ENCODE measurements at regions not wholly inside any gene's neighbourhood (a gene's known extent, or its start where the extent isn't known, plus 50 kb on each side); places are given as distances from the start of the nearest gene placed in this dataset.
"Not testable (repeated sequence)": the region's sequence is repeated elsewhere in the genome, so short reads cannot be mapped to it uniquely, and the experiment has no call there.

GRCh38 chr3:59411186-59411585 is 361.4 kb upstream of the CFAP20DC start:
- DNase-seq (ENCODE audit: low read depth) = no peak

DNA sequence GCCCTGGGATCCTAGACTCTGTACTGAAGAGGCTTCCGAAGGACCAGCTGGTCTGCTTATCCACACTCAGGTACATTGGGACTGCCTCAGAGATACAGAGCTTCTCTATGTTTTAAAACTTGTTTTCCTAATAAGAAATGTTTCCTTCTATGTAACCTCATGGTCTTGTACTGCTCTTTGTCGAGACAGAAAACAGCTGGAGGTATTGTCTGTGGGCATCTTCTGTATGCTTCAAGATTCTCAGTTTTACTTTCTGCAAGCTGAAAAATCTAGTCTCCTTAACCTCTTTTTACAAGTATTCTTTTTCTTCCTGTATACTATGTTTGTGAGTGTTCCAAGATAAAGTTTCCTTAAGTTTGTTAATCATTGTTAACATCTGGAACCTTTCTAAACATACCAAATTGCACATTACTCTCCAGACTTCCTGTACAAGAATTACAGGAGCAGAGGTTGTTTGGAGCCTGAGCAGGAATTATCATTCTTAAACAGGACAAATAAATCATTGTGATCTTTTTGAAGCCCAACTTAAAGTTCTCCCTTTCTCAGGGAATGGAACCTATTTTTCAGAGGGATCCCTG is 358.3 kb upstream of the CFAP20DC start:
- DNase-seq (ENCODE audit: low read depth) = no peak

DNA sequence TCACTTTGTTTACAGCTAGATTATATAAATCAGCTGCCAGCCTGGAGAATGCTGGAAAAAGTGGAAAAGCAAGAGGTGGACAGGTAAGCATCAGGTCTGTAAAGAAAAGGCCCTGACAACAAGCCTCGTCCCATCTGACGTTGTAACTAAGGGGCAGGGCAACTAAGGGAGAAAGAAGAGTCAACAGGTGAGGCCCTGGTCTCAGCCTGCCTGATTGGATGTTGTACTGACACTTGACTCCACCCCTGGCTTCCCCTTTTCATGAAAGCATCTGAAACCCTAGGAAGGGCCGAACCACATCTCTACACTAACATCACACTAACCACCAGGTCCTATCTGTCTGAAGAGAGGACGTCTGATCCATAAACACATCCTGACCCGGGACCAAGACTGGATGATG is 357.6 kb upstream of the CFAP20DC start:
- no peak for DNase-seq (ENCODE audit: low read depth)

DNA sequence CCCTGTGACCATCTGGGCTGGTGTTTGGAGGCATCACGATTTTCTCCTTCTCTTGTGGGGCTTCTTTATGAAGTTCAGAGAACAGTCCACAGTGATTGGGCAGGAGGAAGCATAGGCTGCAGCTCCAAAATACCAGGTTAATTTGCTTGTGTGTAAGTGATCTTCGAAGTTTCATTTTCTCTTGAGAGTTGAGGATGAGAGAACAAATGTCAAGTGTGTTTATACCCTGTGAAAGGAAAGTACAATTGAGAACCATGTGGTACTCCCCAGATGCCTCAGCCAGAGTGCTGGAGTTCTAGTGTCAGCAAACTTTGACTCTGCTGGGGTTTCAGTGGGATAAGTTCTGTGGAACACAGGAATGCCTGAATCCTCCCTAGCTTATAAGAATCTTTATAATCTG is 357.1 kb upstream of the CFAP20DC start:
- DNase-seq (ENCODE audit: low read depth) = no peak

GRCh38 chr3:59404851-59405250 is 355.0 kb upstream of the CFAP20DC start:
- DNase-seq (ENCODE audit: low read depth) = no peak

DNA sequence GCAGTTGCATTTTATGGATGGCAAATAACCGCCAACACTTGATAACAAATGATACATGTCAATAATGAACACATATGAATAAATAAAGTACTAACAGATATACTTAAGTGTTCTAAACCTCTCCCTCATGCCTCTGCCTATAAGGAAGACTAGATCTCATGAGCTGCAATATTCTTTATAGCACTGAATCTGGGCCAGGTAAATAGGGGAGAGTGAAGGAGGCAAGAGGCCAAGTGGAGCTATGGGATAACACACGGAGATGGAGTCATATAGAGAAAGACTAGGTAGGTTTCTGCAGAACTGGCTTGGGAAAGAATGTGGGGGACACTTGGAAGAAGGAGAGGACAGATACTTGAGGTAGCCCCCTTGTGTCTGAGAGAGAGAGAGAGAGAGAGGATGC is 354.2 kb upstream of the CFAP20DC start:
- no peak for DNase-seq (ENCODE audit: low read depth)

- DNase-seq (ENCODE audit: low read depth) = no peak
Measured at GRCh38 chr3:59401924-59402323, 352.1 kb upstream of the CFAP20DC start.

DNA sequence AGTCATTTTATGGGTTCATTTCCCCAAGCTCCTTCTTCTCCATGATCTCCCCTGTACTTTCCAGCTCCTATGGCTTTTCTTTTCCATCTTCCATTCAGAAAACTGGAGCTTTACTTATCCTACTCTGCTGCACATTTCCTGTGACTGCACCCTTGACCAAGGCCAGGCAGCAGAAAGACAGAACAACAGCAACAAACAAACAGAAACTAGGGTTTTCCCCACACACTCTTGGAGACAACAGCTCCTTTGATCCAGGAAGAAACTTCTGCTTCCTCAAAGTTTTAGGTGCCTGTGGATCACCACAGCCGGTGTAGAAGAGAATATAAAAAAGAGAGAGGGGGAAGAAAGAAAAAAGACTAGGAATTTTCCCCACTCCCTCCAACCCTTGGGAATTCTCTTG is 342.3 kb upstream of the CFAP20DC start:
- DNase-seq (ENCODE audit: low read depth) = no peak

- DNase-seq (ENCODE audit: low read depth) = no peak
Measured at GRCh38 chr3:59391131-59391530, 341.3 kb upstream of the CFAP20DC start.

GRCh38 chr3:59388555-59389270 is 338.9 kb upstream of the CFAP20DC start:
- DNase-seq (ENCODE audit: low read depth) = no peak

- no peak for DNase-seq (ENCODE audit: low read depth)
Measured at GRCh38 chr3:59386165-59386564, 336.3 kb upstream of the CFAP20DC start.

DNA sequence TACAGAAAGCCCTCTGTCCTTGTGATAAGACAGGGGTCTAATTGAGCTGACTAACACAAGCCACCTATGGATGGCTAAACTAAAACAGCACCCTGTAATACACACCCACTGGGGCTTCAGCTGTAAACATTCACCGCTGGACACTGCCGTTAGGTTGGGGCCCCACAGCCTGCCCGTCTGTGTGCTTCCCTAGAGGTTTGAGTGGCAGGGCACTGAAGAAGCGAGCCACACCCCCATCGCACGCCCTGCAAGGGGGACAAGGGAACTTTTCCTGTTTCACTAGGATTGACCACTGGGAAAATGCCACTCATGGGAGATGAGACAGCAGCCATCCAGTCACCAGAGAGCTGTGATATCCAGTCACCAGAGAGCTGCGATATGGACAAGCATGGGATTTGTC is 335.7 kb upstream of the CFAP20DC start:
- DNase-seq (ENCODE audit: low read depth) = no peak

DNA sequence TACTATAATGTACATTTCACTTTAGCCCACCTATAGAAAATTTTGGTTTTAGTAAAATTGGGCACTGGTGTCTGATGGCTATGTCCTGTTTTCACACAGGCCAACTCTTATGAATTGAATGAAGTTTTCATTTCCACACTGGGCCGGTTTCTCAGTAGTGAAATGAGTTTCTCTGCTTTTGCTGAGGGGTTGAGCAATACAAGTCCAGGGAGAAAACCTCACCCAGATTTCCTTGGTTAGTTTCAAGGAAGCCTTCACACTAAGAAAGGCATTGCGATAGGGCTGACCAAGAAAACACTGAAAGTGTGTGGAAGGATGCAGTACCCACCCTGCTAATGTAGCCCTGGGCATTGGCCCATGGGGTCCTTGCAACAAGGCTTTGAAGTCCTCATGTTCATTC is 331.5 kb upstream of the CFAP20DC start:
- DNase-seq (ENCODE audit: low read depth) = no peak

GRCh38 chr3:59380146-59380545 is 330.3 kb upstream of the CFAP20DC start:
- no peak for DNase-seq (ENCODE audit: low read depth)

GRCh38 chr3:59374818-59375211 is 325.0 kb upstream of the CFAP20DC start:
- DNase-seq (ENCODE audit: low read depth) = no peak

- DNase-seq (ENCODE audit: low read depth) = no peak
Measured at GRCh38 chr3:59374091-59374817, 324.4 kb upstream of the CFAP20DC start.

- DNase-seq (ENCODE audit: low read depth) = no peak
Measured at GRCh38 chr3:59372346-59372745, 322.5 kb upstream of the CFAP20DC start.

DNA sequence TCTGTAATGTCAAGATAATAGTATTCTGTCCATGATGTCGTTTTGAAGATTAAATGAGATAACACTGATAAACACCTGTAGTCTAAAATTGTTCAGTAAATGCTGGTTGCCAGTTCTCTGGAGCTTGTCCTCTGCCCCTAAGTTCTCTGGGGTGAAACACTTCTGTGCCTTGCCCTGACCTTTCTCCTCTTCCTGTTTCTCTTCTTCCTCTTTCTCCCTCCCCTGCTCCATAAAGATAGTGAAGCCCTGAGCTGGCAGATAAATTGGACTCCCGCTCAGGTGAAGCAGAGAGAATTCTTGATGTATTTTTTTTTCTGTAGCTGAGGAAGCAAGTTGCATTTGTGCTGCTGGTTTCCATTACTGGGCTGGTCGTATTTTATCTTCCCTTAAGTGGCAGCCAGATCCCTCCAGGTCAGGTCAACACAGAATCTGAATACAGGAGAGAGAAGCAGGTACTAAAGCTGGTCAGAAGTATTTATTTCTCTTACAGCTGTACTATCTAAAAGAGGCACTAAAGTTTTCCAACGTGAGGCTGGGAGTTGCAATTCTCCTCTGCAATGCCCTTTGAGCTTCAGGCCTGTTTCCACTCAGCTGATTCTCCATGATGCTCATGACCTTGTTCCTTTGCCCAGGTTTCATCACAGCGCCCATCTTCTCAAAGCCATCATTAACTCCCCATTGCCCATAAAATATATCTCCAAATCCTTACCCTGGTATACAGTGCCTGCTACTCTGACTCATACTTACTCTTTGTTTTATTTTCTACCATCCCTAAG is 319.3 kb upstream of the CFAP20DC start:
- no peak for DNase-seq (ENCODE audit: low read depth)

GRCh38 chr3:59367150-59367549 is 317.3 kb upstream of the CFAP20DC start:
- DNase-seq (ENCODE audit: low read depth) = no peak

DNA sequence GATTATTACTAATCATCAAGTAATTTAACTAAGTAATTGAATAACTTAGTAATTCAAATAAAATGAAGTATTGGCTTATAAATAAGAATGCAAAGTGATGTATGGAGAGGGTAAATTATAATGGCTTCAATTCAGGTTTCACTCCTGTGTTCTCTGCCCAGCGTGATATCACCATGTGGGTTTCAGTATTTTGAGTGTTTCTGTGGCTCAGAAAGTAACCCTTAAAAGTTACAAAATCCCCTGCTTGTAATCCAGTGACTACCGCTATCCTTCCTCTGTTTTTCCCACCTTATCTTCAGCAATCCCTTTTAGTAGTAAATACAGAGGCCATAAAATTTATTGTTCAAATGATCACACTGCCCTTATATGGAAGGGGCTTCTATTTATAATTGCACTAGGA is 316.4 kb upstream of the CFAP20DC start:
- DNase-seq (ENCODE audit: low read depth) = no peak

GRCh38 chr3:59364496-59364895 is 314.7 kb upstream of the CFAP20DC start:
- no peak for DNase-seq (ENCODE audit: low read depth)

- DNase-seq (ENCODE audit: low read depth) = not testable (repeated sequence)
Measured at GRCh38 chr3:59360312-59360711, 310.5 kb upstream of the CFAP20DC start.

- DNase-seq (ENCODE audit: low read depth) = no peak
Measured at GRCh38 chr3:59341459-59341858, 291.6 kb upstream of the CFAP20DC start.
